ENCODE measurements at regions not wholly inside any gene's neighbourhood (a gene's known extent, or its start where the extent isn't known, plus 50 kb on each side); places are given as distances from the start of the nearest gene placed in this dataset.
"Not testable (repeated sequence)": the region's sequence is repeated elsewhere in the genome, so short reads cannot be mapped to it uniquely, and the experiment has no call there.

DNA sequence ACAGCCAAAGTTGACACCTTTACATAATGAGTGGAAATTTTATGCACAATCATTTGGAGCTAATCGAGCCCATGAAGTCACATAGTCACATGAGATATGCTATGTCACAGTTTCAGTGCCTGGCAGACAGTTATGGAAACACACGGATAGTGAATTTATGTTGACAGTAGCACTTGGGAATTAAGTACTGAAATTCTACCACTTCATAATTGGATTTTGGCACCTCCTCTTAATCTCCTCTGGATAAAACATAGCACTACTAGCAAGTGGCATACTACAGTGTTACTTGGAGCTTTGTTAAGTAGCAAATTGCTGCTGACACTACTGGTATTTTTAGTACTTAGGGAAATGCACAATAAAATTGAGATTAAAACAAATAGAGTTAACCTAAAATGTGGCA lies 1679.4 kb downstream of the OTOL1 start:
- Histone ChIP-seq H3K4me2 (ENCODE audit: insufficient read depth, low read length) (no peak overlapping the region), H3K9ac (ENCODE audit: insufficient read depth in 1 of 2, low read depth in 2 of 2, low read length in 2 of 2) (no peak overlapping the region), H3K9me1 (ENCODE audit: control insufficient read depth, insufficient read depth, low read length) (no peaks in the 10 kb centered on the region), H4K20me1 (replicated peaks; ENCODE audit: control insufficient read depth, insufficient read depth, low read length) (no peaks in the 10 kb centered on the region), H3K4me3 (no peak overlapping the region), H3K4me1 (replicated peaks in 1 of 2; ENCODE audit: control insufficient read depth in 2 of 2, insufficient read depth in 2 of 2, low read length in 2 of 2) (no peaks in the 10 kb centered on the region), H3K27me3 (ENCODE audit: control insufficient read depth in 2 of 2, insufficient read depth in 2 of 2, low read length in 2 of 2) (no peaks in the 10 kb centered on the region), H3K36me3 (ENCODE audit: control insufficient read depth, insufficient read depth, low read length) (no peaks in the 10 kb centered on the region), H3K27ac (ENCODE audit: extremely low read depth, low read depth, low read length) (no peak overlapping the region), H2AFZ (ENCODE audit: low read depth, low read length) (no peak overlapping the region), H3K79me2 (ENCODE audit: control insufficient read depth, insufficient read depth, low read length) (no peaks in the 10 kb centered on the region), H3K9me3 (replicated peaks; ENCODE audit: control insufficient read depth, insufficient read depth, low read depth, low read length) (peaks cover 2% of the 10 kb centered on the region)
- TF ChIP-seq, protein P1, sequence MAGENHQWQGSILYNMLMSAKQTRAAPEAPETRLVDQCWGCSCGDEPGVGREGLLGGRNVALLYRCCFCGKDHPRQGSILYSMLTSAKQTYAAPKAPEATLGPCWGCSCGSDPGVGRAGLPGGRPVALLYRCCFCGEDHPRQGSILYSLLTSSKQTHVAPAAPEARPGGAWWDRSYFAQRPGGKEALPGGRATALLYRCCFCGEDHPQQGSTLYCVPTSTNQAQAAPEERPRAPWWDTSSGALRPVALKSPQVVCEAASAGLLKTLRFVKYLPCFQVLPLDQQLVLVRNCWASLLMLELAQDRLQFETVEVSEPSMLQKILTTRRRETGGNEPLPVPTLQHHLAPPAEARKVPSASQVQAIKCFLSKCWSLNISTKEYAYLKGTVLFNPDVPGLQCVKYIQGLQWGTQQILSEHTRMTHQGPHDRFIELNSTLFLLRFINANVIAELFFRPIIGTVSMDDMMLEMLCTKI (IDR thresholded peaks at IDR 0.05; ENCODE audit: partially characterized antibody) = no peak
- TF ChIP-seq, protein P2, sequence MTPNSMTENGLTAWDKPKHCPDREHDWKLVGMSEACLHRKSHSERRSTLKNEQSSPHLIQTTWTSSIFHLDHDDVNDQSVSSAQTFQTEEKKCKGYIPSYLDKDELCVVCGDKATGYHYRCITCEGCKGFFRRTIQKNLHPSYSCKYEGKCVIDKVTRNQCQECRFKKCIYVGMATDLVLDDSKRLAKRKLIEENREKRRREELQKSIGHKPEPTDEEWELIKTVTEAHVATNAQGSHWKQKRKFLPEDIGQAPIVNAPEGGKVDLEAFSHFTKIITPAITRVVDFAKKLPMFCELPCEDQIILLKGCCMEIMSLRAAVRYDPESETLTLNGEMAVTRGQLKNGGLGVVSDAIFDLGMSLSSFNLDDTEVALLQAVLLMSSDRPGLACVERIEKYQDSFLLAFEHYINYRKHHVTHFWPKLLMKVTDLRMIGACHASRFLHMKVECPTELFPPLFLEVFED (CRISPR knock-in tag; conservative IDR thresholded peaks at IDR 0.05) = no peak
- ATAC-seq (no peak), DNase-seq (ENCODE audit: extremely low read depth in 1 of 4, low spot score in 3 of 4) (no peak), FAIRE-seq (no peak)
- intact Hi-C loops (cut with micrococcal nuclease) = no loop called here
- WGBS (ENCODE audit: insufficient coverage, low coverage, missing lambda C conversion rate) = 3% methylated on average over 2 of the region's 2 CpGs
- in situ Hi-C loops (cut with MboI) = no loop called here
- ChIA-PET CTCF (ENCODE audit: low intra/inter-chr PET ratio) (no interaction called here), POLR2A (no interaction called here)
- BruUV-seq (replicated peaks) = no TSS peak

DNA sequence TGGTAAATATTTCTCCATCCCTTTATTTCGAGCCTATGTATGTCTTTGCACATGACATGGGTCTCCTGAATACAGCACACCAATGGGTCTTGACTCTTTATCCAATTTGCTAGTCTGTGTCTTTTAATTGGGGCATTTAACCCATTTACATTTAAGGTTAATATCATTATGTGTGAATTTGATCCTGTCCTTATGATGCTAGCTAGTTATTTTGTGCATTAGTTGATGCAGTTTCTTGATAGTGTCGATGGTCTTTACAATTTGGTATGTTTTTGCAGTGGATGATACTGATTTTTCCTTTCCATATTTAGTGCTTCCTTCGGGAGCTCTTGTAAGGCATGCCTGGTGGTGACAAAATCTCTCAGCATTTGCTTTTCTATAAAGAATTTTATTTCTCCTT lies 1675.9 kb downstream of the OTOL1 start:
- 4% methylated on average over 3 of the region's 3 CpGs for WGBS (ENCODE audit: insufficient coverage, low coverage, missing lambda C conversion rate)
- CTCF ChIA-PET (ENCODE audit: low intra/inter-chr PET ratio); H3K4me2 ChIP-seq (ENCODE audit: insufficient read depth, low read length); BruUV-seq (replicated peaks); H3K9ac ChIP-seq (ENCODE audit: insufficient read depth in 1 of 2, low read depth in 2 of 2, low read length in 2 of 2); DNase-seq (ENCODE audit: extremely low read depth in 1 of 4, low spot score in 3 of 4); H3K36me3 ChIP-seq (ENCODE audit: control insufficient read depth, insufficient read depth, low read length); H3K9me1 ChIP-seq (ENCODE audit: control insufficient read depth, insufficient read depth, low read length); H3K27me3 ChIP-seq (ENCODE audit: control insufficient read depth in 2 of 2, insufficient read depth in 2 of 2, low read length in 2 of 2); H3K9me3 ChIP-seq (replicated peaks; ENCODE audit: control insufficient read depth, insufficient read depth, low read depth, low read length); H3K27ac ChIP-seq (ENCODE audit: extremely low read depth, low read depth, low read length); H3K4me3 ChIP-seq; in situ Hi-C loops (cut with MboI); ATAC-seq; H2AFZ ChIP-seq (ENCODE audit: low read depth, low read length); H4K20me1 ChIP-seq (replicated peaks; ENCODE audit: control insufficient read depth, insufficient read depth, low read length); FAIRE-seq; POLR2A ChIA-PET; intact Hi-C loops (cut with micrococcal nuclease); H3K79me2 ChIP-seq (ENCODE audit: control insufficient read depth, insufficient read depth, low read length); H3K4me1 ChIP-seq (replicated peaks in 1 of 2; ENCODE audit: control insufficient read depth in 2 of 2, insufficient read depth in 2 of 2, low read length in 2 of 2): not testable (repeated sequence)
- TF ChIP-seq ZNF507 (tag; conservative IDR thresholded peaks at IDR 0.05) = peak; percentile 53; the same call in 1 of the 2 replicates
